ENCODE measurements at regions not wholly inside any gene's neighbourhood (a gene's known extent, or its start where the extent isn't known, plus 50 kb on each side); places are given as distances from the start of the nearest gene placed in this dataset.

DNA sequence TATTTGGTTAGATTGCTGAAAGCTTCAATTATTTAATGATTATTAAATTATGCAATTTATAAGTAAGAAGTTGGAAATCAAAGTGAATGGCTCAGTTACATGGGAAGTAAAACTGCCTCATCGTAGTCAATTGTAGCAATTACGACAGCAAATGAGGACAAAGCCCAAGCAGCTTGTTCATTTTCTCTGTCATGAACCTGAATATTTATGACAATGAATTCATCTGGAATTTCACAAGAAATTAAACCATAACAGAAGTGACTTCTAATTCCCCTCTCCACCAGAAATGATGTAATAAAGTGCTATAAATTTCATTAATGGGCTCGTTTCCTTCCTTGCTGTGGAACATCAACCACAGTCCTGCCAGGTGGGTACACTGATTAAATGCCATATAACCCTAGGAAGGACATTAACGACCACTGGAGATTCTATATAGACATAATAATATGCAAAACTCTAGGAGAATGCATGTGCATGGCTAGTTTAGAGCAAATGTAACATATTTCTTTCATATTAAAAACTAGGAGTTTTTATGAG is 273.8 kb upstream of the DCBLD2 start:
- intact Hi-C loops (cut with DNase I): no loop called here

DNA sequence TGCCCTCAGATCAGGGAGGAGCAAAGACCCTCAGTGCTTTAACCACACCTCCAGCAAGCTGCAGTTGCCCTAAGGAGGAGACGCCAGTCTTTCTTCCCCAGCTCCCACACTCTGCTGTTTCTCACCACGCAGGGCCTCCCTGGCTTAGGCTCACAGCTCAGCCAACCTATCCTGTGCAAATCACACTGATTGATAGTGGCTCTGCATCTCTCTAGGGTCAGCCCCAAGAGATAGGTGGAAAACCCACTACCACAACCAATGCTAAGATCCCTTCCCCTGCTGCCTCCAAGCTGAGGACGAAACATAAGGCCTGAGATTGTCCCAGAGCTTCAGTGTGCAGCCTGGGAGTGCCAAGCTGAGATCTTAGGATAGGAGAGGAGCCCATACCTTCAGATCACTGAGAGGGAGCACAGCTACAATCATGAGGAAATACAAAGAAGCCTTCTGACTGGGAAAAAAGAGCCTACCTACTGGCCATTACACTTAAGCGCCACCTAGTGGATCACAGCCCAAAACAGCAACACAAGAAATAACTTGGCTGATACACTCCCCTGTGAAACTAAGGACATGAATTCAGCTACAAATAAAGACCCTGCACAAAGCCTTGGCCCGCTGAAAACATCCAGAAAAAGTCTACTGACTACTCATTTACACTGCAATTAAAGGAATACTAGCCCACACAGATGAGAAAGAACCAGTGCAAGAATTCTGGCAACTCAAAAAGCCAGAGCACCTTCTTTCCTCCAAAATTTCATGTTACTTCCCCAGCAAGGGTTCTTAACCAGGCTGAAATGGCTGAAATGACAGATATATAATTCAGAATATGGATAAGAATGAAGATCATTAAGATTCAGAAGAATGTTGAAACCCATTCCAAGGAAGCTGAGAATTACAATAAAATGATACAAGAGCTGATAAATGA is 271.5 kb upstream of the DCBLD2 start:
- intact Hi-C loops (cut with DNase I): no loop called here
- FAIRE-seq: no peak
- no peak overlapping the region for H3K9ac ChIP-seq (ENCODE audit: low read length in 3 of 3)

More for the DNA sequence above, 273.8 kb upstream of the DCBLD2 start:
- no peaks in the 10 kb centered on the region for H3K9me3 ChIP-seq (ENCODE audit: control insufficient read depth in 2 of 3, insufficient read depth in 1 of 3, low read length in 3 of 3)
- TF ChIP-seq, protein P1, sequence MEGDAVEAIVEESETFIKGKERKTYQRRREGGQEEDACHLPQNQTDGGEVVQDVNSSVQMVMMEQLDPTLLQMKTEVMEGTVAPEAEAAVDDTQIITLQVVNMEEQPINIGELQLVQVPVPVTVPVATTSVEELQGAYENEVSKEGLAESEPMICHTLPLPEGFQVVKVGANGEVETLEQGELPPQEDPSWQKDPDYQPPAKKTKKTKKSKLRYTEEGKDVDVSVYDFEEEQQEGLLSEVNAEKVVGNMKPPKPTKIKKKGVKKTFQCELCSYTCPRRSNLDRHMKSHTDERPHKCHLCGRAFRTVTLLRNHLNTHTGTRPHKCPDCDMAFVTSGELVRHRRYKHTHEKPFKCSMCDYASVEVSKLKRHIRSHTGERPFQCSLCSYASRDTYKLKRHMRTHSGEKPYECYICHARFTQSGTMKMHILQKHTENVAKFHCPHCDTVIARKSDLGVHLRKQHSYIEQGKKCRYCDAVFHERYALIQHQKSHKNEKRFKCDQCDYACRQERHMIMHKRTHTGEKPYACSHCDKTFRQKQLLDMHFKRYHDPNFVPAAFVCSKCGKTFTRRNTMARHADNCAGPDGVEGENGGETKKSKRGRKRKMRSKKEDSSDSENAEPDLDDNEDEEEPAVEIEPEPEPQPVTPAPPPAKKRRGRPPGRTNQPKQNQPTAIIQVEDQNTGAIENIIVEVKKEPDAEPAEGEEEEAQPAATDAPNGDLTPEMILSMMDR (IDR thresholded peaks at IDR 0.05; ENCODE audit: borderline replicate concordance, extremely low read depth, insufficient read depth): no peak
- H3K36me3 ChIP-seq (ENCODE audit: control insufficient read depth in 2 of 3, insufficient read depth in 3 of 3, low read length in 3 of 3): no peaks in the 10 kb centered on the region
- H3K9ac ChIP-seq (ENCODE audit: low read length in 3 of 3): no peak overlapping the region
- FAIRE-seq: no peak
- peak in 2 of 5 donors; percentile 5 to 47 for DNase-seq
- no peaks in the 10 kb centered on the region for H3K4me1 ChIP-seq (ENCODE audit: control insufficient read depth in 2 of 3, insufficient read depth in 2 of 3, low read depth in 1 of 3, low read length in 3 of 3)
- no peak overlapping the region for H3K27ac ChIP-seq (ENCODE audit: low read depth in 2 of 2, low read length in 2 of 2)
- H3K4me3 ChIP-seq (ENCODE audit: low read length in 3 of 3): no peak overlapping the region
- H3K27me3 ChIP-seq (ENCODE audit: control insufficient read depth, insufficient read depth, low read length): no peaks in the 10 kb centered on the region

DNA sequence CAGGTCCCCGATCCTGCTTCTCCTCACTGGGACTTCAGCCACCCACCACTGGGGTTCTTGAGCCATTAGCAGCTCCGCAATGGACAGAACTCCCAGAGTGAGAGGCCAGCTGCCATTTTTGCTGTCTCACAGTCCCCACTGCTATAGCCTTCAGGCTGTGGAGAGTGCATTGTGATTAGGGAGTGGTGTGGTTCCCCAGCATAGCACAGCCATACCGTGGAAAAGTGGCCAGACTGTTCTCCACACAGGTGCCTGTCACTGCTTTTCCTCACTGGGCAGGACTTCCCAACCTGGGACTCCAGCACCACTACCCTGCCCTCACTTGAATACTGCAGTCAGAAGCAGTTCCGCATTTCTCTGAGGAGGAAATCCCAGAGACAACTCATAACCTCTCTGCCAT is 270.3 kb upstream of the DCBLD2 start:
- no peak for DNase-seq
- Histone ChIP-seq H3K27ac (ENCODE audit: low read depth in 2 of 2, low read length in 2 of 2) (no peak overlapping the region), H3K36me3 (ENCODE audit: control insufficient read depth in 2 of 3, insufficient read depth in 3 of 3, low read length in 3 of 3) (no peaks in the 10 kb centered on the region), H3K4me3 (ENCODE audit: low read length in 3 of 3) (no peak overlapping the region), H3K9ac (ENCODE audit: low read length in 3 of 3) (no peak overlapping the region), H3K27me3 (ENCODE audit: control insufficient read depth, insufficient read depth, low read length) (no peaks in the 10 kb centered on the region), H3K4me1 (ENCODE audit: control insufficient read depth in 2 of 3, insufficient read depth in 2 of 3, low read depth in 1 of 3, low read length in 3 of 3) (no peaks in the 10 kb centered on the region), H3K9me3 (ENCODE audit: control insufficient read depth in 2 of 3, insufficient read depth in 1 of 3, low read length in 3 of 3) (no peaks in the 10 kb centered on the region)
- intact Hi-C loops (cut with DNase I): no loop called here
- no peak for FAIRE-seq
- TF ChIP-seq, protein P1 (IDR thresholded peaks at IDR 0.05; ENCODE audit: borderline replicate concordance, extremely low read depth, insufficient read depth): no peak

More for the DNA sequence above, 271.5 kb upstream of the DCBLD2 start:
- H3K4me3 ChIP-seq (ENCODE audit: low read length in 3 of 3): no peak overlapping the region
- no peaks in the 10 kb centered on the region for H3K27me3 ChIP-seq (ENCODE audit: control insufficient read depth, insufficient read depth, low read length)
- no peak overlapping the region for H3K27ac ChIP-seq (ENCODE audit: low read depth in 2 of 2, low read length in 2 of 2)
- TF ChIP-seq, protein P1 (IDR thresholded peaks at IDR 0.05; ENCODE audit: borderline replicate concordance, extremely low read depth, insufficient read depth): peak; percentile 50
- peak in 4 of 5 donors; percentile 18 to 70 (median 61) for DNase-seq
- H3K4me1 ChIP-seq (ENCODE audit: control insufficient read depth in 2 of 3, insufficient read depth in 2 of 3, low read depth in 1 of 3, low read length in 3 of 3): no peaks in the 10 kb centered on the region
- no peaks in the 10 kb centered on the region for H3K36me3 ChIP-seq (ENCODE audit: control insufficient read depth in 2 of 3, insufficient read depth in 3 of 3, low read length in 3 of 3)
- H3K9me3 ChIP-seq (ENCODE audit: control insufficient read depth in 2 of 3, insufficient read depth in 1 of 3, low read length in 3 of 3): no peaks in the 10 kb centered on the region

Data from kidney (tissue), 13 donors.